HG03060 (cell line): ENCODE measurements at regions not wholly inside any gene's neighbourhood (a gene's known extent, or its start where the extent isn't known, plus 50 kb on each side); places are given as distances from the start of the nearest gene placed in this dataset.
"Not testable (repeated sequence)": the region's sequence is repeated elsewhere in the genome, so short reads cannot be mapped to it uniquely, and the experiment has no call there.

Source experiments
- ATAC-seq: cut with Tn5 transposase; IDR thresholded peaks from one replicate; pipeline ENCODE4 v1.9.1; 2021; ENCODE audit warnings: low read depth, moderate number of reproducible peaks; ENCODE audit not compliant: unreplicated experiment

GRCh38 chr7:67358316-67358715 lies 361.7 kb downstream of the TYW1 start:
- not testable (repeated sequence) for ATAC-seq

- not testable (repeated sequence) for ATAC-seq
These were observed 362.1 kb downstream of the TYW1 start for GRCh38 chr7:67358738-67359137.

GRCh38 chr7:67359900-67360299 lies 363.3 kb downstream of the TYW1 start:
- ATAC-seq, result no peak

- ATAC-seq, result no peak
These were observed 364.5 kb downstream of the TYW1 start for GRCh38 chr7:67361150-67361549.

GRCh38 chr7:67364441-67365017 lies 367.9 kb downstream of the TYW1 start:
- no peak for ATAC-seq

- peak; percentile 83 for ATAC-seq
These were observed 375.0 kb downstream of the TYW1 start for GRCh38 chr7:67371429-67372305.

- not testable (repeated sequence) for ATAC-seq
These were observed 376.8 kb downstream of the TYW1 start for GRCh38 chr7:67373389-67373788.

GRCh38 chr7:67375427-67375826 lies 378.8 kb downstream of the TYW1 start:
- no peak for ATAC-seq

- peak; percentile 85 for ATAC-seq
These were observed 381.6 kb downstream of the TYW1 start for GRCh38 chr7:67377939-67378862.

- ATAC-seq, result no peak
These were observed 383.7 kb downstream of the TYW1 start for GRCh38 chr7:67380326-67380725.

- ATAC-seq, result no peak
These were observed 384.2 kb downstream of the TYW1 start for GRCh38 chr7:67380858-67381257.

- no peak for ATAC-seq
These were observed 391.2 kb downstream of the TYW1 start for GRCh38 chr7:67387851-67388250.

GRCh38 chr7:67391168-67391567 lies 394.5 kb downstream of the TYW1 start:
- ATAC-seq, result no peak

- no peak for ATAC-seq
These were observed 396.2 kb downstream of the TYW1 start for GRCh38 chr7:67392596-67393438.

GRCh38 chr7:67393903-67394302 lies 397.3 kb downstream of the TYW1 start:
- no peak for ATAC-seq

- no peak for ATAC-seq
These were observed 402.3 kb downstream of the TYW1 start for GRCh38 chr7:67398916-67399315.

- ATAC-seq, result no peak
These were observed 404.9 kb downstream of the TYW1 start for GRCh38 chr7:67401492-67401891.

- ATAC-seq, result no peak
These were observed 405.6 kb downstream of the TYW1 start for GRCh38 chr7:67402280-67402679.

GRCh38 chr7:67406976-67407375 lies 410.3 kb downstream of the TYW1 start:
- no peak for ATAC-seq
